ENCODE measurements at regions not wholly inside any gene's neighbourhood (a gene's known extent, or its start where the extent isn't known, plus 50 kb on each side); places are given as distances from the start of the nearest gene placed in this dataset.

- no peaks in the 10 kb centered on the region for H3K36me3 ChIP-seq (replicated peaks; ENCODE audit: insufficient read depth, low read depth)
- no peak overlapping the region for H3K4me2 ChIP-seq
- H3K27me3 ChIP-seq = no peaks in the 10 kb centered on the region
- DNase-seq (ENCODE audit: low spot score) = no peak
- no peaks in the 10 kb centered on the region for H3K79me2 ChIP-seq
- no peaks in the 10 kb centered on the region for H3K4me1 ChIP-seq (ENCODE audit: insufficient read depth)
- no peaks in the 10 kb centered on the region for H3K9me2 ChIP-seq (replicated peaks; ENCODE audit: insufficient read depth)
- no peak for TF ChIP-seq EZH2phosphoT487 (IDR thresholded peaks at IDR 0.05; ENCODE audit: low read depth, severe bottlenecking, unreplicated experiment)
- no peak for TF ChIP-seq CTCF (IDR thresholded peaks at IDR 0.05; ENCODE audit: poor library complexity)
- no peak for TF ChIP-seq EZH2 (IDR thresholded peaks at IDR 0.05; ENCODE audit: borderline replicate concordance)
- no peak overlapping the region for H2AFZ ChIP-seq
- H3K9me3 ChIP-seq (ENCODE audit: low read depth) = no peaks in the 10 kb centered on the region
- no peak overlapping the region for H3K27ac ChIP-seq
- over 99% methylated on average over 7 of the region's 7 CpGs for WGBS (ENCODE audit: low lambda C conversion rate, missing lambda C conversion rate)
- H4K20me1 ChIP-seq (ENCODE audit: insufficient read depth, poor library complexity, severe bottlenecking) = no peaks in the 10 kb centered on the region
- H3K4me3 ChIP-seq = no peak overlapping the region
Observed at GRCh38 chr6:118745156-118745555, 93.8 kb upstream of the CEP85L start.

- 90% methylated on average over 6 of the region's 6 CpGs for WGBS (ENCODE audit: low lambda C conversion rate, missing lambda C conversion rate)
- no peaks in the 10 kb centered on the region for H3K36me3 ChIP-seq (replicated peaks; ENCODE audit: insufficient read depth, low read depth)
- no peak overlapping the region for H3K27ac ChIP-seq
- no peaks in the 10 kb centered on the region for H3K4me1 ChIP-seq (ENCODE audit: insufficient read depth)
- no peak for DNase-seq (ENCODE audit: low spot score)
- no peak overlapping the region for H2AFZ ChIP-seq
- no peak overlapping the region for H3K4me3 ChIP-seq
- H3K27me3 ChIP-seq = no peaks in the 10 kb centered on the region
- no peaks in the 10 kb centered on the region for H3K79me2 ChIP-seq
- H4K20me1 ChIP-seq (ENCODE audit: insufficient read depth, poor library complexity, severe bottlenecking) = no peaks in the 10 kb centered on the region
- no peaks in the 10 kb centered on the region for H3K9me3 ChIP-seq (ENCODE audit: low read depth)
- H3K4me2 ChIP-seq = no peak overlapping the region
- TF ChIP-seq EZH2phosphoT487 (IDR thresholded peaks at IDR 0.05; ENCODE audit: low read depth, severe bottlenecking, unreplicated experiment) (no peak), CTCF (IDR thresholded peaks at IDR 0.05; ENCODE audit: poor library complexity) (no peak), EZH2 (IDR thresholded peaks at IDR 0.05; ENCODE audit: borderline replicate concordance) (no peak)
- H3K9me2 ChIP-seq (replicated peaks; ENCODE audit: insufficient read depth) = no peaks in the 10 kb centered on the region
Observed at GRCh38 chr6:118744261-118744941, 93.0 kb upstream of the CEP85L start.

- no peaks in the 10 kb centered on the region for H4K20me1 ChIP-seq (ENCODE audit: insufficient read depth, poor library complexity, severe bottlenecking)
- no peak overlapping the region for H3K4me3 ChIP-seq
- H2AFZ ChIP-seq = no peak overlapping the region
- no peaks in the 10 kb centered on the region for H3K79me2 ChIP-seq
- DNase-seq (ENCODE audit: low spot score) = no peak
- WGBS (ENCODE audit: low lambda C conversion rate, missing lambda C conversion rate) = 0% methylated on average over 1 of the region's 1 CpG
- H3K9me2 ChIP-seq (replicated peaks; ENCODE audit: insufficient read depth) = no peaks in the 10 kb centered on the region
- no peaks in the 10 kb centered on the region for H3K4me1 ChIP-seq (ENCODE audit: insufficient read depth)
- TF ChIP-seq EZH2phosphoT487 (IDR thresholded peaks at IDR 0.05; ENCODE audit: low read depth, severe bottlenecking, unreplicated experiment) (no peak), EZH2 (IDR thresholded peaks at IDR 0.05; ENCODE audit: borderline replicate concordance) (no peak), CTCF (IDR thresholded peaks at IDR 0.05; ENCODE audit: poor library complexity) (no peak)
- H3K9me3 ChIP-seq (ENCODE audit: low read depth) = no peaks in the 10 kb centered on the region
- H3K4me2 ChIP-seq = no peak overlapping the region
- H3K36me3 ChIP-seq (replicated peaks; ENCODE audit: insufficient read depth, low read depth) = no peaks in the 10 kb centered on the region
- no peaks in the 10 kb centered on the region for H3K27me3 ChIP-seq
- H3K27ac ChIP-seq = no peak overlapping the region
Observed at GRCh38 chr6:118743746-118744145, 92.4 kb upstream of the CEP85L start.

Data from hepatocyte (in vitro differentiated cells).